HG03175 (cell line): ENCODE measurements at regions not wholly inside any gene's neighbourhood (a gene's known extent, or its start where the extent isn't known, plus 50 kb on each side); places are given as distances from the start of the nearest gene placed in this dataset.
"Not testable (repeated sequence)": the region's sequence is repeated elsewhere in the genome, so short reads cannot be mapped to it uniquely, and the experiment has no call there.

ENCODE experiments used
- ATAC-seq: cut with Tn5 transposase; IDR thresholded peaks from one replicate; pipeline ENCODE4 v1.9.1; 2021; ENCODE audit warnings: mild to moderate bottlenecking, moderate library complexity; ENCODE audit not compliant: unreplicated experiment

GRCh38 chr4:31007858-31008257 is 287.7 kb downstream of the PCDH7 start:
- ATAC-seq: no peak

GRCh38 chr4:31009926-31010325 is 289.8 kb downstream of the PCDH7 start:
- no peak for ATAC-seq

- no peak for ATAC-seq
These were observed 295.0 kb downstream of the PCDH7 start for GRCh38 chr4:31015123-31015522.

- no peak for ATAC-seq
These were observed 296.3 kb downstream of the PCDH7 start for GRCh38 chr4:31016322-31017061.

- ATAC-seq: no peak
These were observed 300.2 kb downstream of the PCDH7 start for GRCh38 chr4:31020363-31020762.

- no peak for ATAC-seq
These were observed 300.8 kb downstream of the PCDH7 start for GRCh38 chr4:31021008-31021407.

GRCh38 chr4:31022702-31023101 is 302.5 kb downstream of the PCDH7 start:
- no peak for ATAC-seq

- ATAC-seq: no peak
These were observed 302.9 kb downstream of the PCDH7 start for GRCh38 chr4:31023109-31023508.

GRCh38 chr4:31023742-31024141 is 303.6 kb downstream of the PCDH7 start:
- ATAC-seq: no peak

GRCh38 chr4:31024781-31025180 is 304.6 kb downstream of the PCDH7 start:
- ATAC-seq: not testable (repeated sequence)

- no peak for ATAC-seq
These were observed 306.1 kb downstream of the PCDH7 start for GRCh38 chr4:31026256-31026655.

GRCh38 chr4:31034550-31034949 is 314.4 kb downstream of the PCDH7 start:
- ATAC-seq: no peak

GRCh38 chr4:31035761-31036160 is 315.6 kb downstream of the PCDH7 start:
- ATAC-seq: no peak

- no peak for ATAC-seq
These were observed 317.5 kb downstream of the PCDH7 start for GRCh38 chr4:31037703-31038102.

GRCh38 chr4:31039382-31039781 is 319.2 kb downstream of the PCDH7 start:
- ATAC-seq: no peak

- ATAC-seq: no peak
These were observed 319.9 kb downstream of the PCDH7 start for GRCh38 chr4:31040106-31040505.

- no peak for ATAC-seq
These were observed 321.2 kb downstream of the PCDH7 start for GRCh38 chr4:31041385-31041784.

GRCh38 chr4:31041853-31042252 is 321.7 kb downstream of the PCDH7 start:
- ATAC-seq: no peak

GRCh38 chr4:31043382-31044062 is 323.4 kb downstream of the PCDH7 start:
- no peak for ATAC-seq

GRCh38 chr4:31045151-31045550 is 325.0 kb downstream of the PCDH7 start:
- no peak for ATAC-seq

- no peak for ATAC-seq
These were observed 325.7 kb downstream of the PCDH7 start for GRCh38 chr4:31045724-31046318.

- no peak for ATAC-seq
These were observed 331.0 kb downstream of the PCDH7 start for GRCh38 chr4:31051151-31051550.
